GM21529 (cell line): ENCODE measurements at regions not wholly inside any gene's neighbourhood (a gene's known extent, or its start where the extent isn't known, plus 50 kb on each side); places are given as distances from the start of the nearest gene placed in this dataset.
A peak's percentile ranks its signal among the peaks of the same experiment; 100 is the strongest.

Source experiments
- ATAC-seq: cut with Tn5 transposase; IDR thresholded peaks from one replicate; pipeline ENCODE4 v1.9.1; 2021; ENCODE audit not compliant: unreplicated experiment

DNA sequence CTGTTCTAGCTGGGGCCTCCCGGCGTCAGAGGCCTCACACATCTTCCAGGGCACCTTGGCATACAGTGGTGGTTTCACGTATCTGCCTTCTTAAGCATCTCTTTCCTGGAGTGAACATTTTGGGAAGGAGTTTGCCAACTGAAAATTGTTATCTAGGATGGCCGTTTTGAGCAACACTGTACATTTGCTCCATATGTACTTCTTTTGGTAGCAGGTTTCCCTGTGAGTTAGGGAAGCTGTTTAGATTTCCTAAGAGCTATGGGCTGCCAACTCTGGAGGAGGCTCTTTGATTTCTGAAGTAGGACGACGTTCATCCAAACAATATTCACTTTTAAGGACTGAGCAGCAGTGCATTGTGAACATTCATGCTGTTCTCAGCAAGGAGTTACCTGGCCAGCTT, 665.9 kb downstream of the SQOR start:
- ATAC-seq, result no peak

DNA sequence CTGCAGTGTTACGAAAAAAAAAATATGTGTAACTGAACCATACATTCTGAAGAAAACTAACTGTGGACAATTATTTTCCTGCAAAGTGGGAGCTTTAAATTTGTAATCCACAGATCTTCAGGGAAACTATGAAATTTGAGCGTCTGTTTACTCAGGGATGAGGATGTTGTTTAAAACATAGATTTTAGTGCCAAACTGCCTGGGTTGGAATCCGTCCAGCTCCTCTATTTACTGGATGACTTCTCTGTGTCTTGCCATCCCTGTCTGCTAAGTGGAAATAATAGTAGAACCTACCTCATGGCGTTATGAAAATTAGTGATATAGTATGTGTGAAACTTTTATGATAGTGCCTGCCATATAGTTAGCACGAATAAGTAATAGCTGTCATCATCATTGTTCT, 666.5 kb downstream of the SQOR start:
- no peak for ATAC-seq

DNA sequence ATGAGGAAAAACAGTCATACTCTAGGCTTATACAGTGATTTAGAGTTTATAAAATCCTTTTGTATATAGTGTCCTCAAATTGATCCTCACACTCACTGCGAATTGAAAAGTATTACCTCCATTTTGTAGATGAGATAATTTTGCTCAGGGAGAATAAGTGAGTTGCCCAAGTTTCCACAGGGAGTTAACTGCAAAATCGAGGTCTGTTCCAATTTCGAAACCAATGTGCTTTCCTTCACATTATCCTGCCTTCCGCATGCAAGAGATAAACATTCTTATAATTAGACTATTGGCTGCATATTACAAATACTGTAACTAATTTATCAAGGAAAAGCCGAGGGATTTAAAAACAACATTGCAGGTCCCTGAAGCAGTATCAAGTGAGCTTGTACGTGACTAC, 667.0 kb downstream of the SQOR start:
- ATAC-seq, result no peak

DNA sequence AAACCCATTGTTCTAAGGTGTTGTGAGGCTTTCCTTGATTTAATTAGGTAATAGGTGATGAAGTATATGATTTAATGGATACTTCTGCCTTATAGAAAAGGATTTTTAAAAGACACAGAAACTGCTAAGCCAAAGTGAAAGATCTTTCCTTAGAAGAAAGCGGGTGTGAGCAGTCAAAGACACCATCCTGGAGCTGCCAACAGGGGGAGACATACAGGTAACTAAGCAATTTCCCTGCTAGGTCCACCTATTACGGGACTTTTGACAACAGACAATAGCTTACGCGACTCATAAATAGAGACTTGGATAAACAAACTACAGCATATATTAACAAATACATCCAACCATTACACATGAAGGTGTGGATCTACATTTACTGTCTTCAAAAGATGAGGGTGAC, 669.5 kb downstream of the SQOR start:
- no peak for ATAC-seq

DNA sequence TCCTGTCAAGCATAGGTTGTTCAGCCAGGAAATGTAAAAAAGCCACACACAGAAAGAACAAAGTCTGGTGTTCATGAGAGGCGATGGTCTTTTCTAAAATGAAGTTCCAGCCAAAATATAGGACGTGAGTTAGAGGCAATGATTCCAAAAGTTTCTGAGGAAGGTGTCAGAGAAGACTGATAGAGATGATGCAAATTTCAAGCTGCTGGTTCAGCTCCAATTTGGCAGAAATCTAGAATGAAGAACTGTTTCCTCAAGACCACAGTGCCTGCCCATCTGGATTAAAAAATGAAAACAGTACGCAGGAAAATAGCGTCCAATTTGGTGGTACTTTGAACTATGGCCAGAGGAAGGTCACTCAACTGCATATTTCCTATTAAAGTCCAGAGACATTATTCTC, 672.9 kb downstream of the SQOR start:
- ATAC-seq, result no peak

DNA sequence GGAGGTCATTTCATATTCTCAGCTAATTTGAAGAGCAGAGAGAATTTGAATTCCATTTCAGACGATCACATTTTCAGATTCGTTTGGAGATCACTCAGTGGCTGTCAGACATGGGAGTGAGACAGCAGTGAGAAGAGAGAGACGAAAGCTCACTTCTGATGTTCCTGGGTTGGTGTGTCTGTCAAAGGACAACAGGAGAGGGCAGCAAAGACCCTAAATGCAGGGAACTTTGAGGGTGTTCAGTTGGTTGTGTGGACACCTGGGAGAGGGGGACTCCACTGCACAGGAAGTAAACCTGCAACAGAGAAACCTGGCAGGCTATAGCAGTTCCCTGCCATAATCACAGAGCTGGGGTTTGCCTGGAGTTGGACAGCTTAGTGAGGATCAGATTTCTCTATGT, 675.1 kb downstream of the SQOR start:
- no peak for ATAC-seq

DNA sequence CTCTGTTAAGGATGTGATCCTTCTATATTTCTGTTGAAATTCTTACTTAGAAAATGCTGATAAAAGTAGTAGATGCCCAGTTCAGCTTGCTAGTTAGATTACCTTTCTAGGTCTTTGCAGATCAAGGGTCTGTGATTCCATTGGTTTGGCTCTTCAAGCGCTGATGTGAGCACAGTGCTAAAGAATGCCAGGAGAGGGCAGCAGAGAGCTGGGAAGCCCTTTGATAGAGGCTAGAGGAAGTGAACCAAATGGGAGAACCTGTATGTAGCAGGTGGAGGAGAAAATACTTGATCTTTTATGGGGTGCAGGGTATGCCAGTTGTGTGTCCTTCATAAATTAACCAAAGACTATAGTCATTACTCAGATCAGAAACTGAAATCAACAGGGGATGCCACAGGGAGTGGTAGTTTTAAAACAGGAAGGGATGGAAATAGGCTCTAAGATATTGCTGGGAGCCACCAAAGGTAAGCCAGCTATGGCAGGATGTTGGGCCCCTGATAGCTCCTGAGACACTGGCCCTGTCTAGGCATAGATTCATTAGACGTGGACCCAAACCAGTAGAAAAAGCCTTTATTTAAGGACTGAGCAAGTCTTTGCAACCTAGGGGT, 677.4 kb downstream of the SQOR start:
- peak; percentile 97 for ATAC-seq

DNA sequence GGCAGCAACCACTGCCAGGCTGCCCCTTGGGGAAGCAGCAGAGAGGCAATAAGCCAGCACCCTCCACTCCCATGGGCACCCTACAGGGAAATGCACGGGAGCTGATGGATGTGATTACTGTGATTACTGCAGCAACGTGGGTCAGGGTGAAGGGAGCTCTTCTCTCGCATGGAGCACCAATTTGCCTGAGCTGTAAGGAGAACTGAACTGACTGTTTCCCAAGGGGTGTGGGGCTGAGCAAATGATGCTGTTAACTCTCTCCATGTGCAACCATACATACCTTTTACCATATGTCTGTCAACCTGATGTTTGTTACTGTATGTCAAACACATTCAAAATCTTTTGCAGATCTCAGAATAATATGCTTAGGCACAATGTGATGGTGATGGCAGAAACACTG, 680.6 kb downstream of the SQOR start:
- ATAC-seq, result no peak

DNA sequence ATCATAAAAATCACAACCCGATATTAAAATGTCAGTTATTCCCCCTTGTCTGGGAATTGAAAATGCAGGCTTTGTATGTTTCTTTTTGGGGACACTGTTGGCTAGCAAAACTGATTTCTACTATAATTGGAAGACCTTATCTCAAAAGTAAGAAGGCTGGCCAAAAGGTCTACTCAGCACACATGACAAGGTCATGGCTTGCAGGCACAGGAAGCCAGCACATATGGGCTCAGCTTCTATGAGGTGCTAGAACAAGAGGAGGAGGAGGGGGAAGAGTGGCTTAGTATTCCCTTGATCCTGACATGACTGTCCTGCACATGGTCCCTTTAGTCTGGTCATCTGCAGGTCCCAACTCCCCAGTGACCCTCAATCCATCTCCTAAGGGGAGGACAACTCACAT, 681.2 kb downstream of the SQOR start:
- ATAC-seq, result no peak

DNA sequence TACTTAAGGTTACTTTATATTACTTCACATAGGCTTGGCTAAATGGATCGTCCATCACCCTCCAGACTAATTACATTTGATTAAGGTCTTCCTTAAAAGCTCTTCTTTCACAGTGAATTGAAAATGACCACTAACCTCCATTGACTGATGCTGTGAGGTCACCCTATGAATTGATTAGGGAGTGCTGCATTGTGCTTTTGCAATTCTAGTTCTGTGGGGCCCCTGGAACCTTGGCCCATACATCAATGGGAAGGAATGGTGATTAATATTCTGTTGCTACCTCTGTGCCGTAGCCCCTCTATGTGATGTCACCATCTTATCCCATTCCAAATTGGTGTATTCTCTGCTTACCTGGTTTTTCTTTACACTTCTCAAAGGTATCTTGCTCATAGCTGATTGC, 682.2 kb downstream of the SQOR start:
- ATAC-seq, result no peak

DNA sequence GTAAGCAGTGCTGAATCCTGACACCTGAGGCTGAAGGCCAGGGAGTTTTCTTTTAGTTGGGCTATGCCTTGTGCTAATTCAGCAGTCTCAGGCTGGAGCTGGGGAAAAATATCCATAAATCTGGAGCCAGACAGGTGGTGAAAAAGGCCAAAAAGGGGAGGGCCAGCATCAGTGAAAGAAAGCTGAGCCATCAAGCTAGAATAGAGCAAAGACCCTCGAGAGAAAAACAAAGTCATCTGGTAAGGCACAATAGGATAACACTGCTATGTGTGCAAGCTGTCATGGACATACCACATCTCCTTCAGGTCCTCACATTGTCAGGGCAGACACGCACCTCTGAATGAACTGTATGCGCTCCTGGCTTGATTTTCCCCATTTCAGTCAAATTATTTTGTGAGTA, 687.9 kb downstream of the SQOR start:
- no peak for ATAC-seq

DNA sequence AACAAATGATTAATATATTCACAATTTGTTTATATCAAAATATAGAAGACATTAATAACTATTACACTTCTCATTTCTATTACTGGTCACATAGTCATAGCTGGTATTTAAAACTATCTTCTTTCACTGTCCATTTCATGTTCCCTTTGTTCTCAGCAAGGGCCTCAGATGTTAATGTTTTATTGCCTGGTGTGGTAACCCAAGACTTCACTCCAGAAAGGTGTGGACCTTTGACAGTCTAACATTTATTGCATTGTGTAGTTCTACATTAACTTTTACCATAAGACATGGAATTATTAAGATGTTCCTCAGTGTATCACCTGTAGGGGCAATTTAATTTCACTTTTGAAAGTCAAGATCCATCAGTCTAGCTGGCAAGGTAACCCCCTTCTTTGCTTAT, 691.3 kb downstream of the SQOR start:
- ATAC-seq, result no peak

DNA sequence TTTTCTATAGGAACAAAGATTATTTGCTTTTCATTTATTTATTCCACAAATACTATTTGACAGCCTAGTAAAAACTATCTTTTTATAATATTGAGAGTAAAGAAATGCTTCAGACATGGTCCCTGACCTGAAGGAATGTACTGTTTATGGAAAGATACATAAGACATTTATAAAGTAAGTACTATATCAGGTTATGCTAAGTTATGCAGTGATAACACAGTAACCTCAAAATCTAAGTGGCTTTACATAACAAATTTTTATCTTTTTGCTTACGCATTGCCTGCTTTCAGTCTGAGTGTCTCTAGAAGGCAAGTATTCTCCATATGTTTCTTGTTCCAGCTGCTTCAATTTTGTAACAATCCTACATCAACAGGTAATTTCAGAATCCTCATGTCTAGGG, 694.0 kb downstream of the SQOR start:
- ATAC-seq, result no peak

DNA sequence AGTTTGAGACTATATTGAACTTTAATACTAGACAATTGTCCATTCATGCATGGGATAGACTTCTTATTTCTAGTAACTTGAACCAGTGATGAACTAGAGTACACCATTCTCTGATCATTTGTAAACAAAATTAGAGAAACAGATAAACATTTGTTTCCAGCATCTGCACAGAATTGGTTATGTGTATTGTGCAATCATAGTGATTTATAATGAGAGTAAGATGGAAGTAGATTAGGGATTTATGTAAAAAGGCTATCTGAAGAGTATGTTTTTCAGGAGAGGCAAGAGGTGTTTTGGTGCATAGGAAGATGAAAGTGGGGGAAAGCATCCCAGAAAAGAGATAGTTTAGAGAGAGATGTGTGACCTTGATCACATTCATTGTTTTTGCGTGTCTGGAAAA, 695.0 kb downstream of the SQOR start:
- no peak for ATAC-seq

DNA sequence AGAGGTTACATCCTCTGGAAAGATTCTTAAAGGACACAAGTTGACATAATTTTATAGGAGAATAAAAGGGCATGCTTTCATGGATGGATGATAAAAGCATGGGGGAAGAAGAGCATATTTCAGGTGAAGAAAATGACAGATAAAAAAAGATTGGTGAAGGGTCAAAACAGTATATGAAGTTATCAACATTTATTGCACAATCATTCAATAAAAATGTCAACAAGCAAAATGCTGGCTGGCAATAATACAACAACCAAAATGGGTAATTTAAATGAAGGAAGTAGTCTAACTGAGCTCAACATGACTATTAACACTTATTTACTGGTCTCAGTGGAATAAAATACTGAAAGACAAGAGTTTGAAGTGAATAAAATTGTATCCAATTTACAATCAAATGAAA, 696.7 kb downstream of the SQOR start:
- ATAC-seq, result no peak

DNA sequence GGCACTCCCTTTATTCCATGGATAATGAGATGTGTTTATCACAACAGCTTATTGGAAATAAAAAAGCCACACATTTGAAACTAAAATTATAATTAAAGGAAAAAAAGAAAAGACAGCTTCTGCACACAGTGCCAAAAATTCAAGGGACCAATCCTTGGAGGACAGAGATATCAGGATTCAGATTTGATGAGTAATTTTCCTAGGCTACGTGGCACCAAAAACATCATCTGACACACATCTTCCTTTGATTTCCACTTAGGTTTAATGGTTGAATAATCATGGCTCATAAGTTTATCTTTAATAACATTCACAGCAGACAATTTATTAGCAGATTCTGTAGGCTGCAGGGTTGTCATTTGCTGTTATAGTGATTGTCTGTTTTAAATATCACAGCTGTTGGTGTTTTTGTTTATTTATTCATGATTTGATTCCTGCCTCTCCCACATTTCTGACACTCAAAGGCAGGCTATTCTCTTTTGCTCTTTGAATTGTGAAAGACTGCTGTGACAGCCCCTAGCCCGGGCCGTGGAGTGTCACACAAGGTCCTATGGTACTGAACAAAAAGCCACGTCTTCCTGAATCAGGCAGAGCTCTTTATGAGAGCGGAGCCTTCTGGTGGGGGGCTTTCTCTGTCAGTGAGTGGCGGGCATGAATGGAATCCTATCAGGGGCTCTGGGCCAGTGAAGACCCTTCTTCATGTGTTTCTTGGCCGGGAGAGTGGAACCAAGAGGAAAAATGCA, 708.5 kb downstream of the SQOR start:
- ATAC-seq, result no peak

DNA sequence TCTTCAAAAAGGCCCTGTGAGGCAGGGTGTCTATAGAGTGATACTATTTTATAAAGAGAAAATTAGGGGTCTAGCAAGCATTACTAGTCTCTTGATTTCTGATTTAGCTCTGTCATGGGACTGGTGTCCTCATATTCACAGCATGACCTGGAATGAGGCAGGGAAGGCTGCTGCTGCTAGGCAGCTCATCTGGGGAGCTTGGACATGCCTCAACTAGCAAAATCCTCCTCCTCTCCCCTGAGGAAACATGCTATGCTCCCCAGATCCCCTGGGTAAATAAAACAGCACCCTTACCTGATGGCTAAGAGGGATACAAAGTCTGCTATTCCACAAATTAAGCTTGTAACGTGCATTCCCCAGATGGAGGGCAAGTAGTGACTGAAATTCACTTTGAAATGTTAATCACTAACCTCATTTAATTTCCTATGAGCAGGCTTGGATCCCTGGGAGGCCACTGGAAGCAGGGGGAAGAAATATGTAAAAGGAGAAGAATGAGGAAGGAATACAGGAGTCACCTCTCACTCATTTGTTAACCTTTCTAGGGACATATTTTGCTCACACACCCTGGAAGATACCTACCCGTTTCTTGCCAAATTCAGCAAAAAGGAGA, 709.4 kb downstream of the SQOR start:
- ATAC-seq, result no peak

DNA sequence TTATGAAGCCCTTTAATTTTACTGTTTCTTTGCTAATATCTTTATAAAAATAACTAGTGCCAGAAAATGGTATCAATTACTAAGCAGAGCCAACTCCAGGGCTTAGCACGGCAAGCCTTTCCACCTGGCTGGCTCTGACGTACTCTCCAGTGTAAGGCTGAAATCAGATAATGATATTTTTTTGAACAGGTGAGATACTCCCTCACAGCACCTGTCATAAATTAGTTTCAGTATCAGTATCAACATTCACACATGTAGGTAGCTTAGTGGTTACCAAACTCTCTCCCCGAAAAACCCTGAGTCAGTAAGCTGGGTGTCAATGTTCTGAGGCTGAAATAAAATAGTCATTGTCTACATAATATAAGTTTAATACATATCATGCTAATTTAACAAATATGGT, 710.1 kb downstream of the SQOR start:
- ATAC-seq, result no peak

DNA sequence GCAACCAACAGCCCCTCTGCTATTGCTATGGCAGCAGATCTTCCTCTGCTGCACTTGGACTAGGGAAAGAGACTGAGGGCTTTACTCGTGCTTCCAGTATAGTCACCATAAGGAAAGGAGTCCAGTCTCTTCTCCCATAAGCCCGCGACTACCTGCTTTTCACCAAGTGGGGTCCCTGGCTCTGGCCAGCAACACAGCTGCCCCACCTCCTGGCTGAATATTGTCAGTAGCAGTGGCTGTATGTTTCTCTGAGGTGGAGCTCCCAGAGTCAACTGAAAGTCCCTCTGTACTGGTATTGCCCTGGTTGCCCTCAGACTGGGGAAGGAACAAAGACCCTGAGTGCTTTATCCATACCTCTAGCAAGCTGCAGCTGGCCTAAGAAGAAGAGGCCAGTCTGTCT, 719.6 kb downstream of the SQOR start:
- ATAC-seq, result no peak

DNA sequence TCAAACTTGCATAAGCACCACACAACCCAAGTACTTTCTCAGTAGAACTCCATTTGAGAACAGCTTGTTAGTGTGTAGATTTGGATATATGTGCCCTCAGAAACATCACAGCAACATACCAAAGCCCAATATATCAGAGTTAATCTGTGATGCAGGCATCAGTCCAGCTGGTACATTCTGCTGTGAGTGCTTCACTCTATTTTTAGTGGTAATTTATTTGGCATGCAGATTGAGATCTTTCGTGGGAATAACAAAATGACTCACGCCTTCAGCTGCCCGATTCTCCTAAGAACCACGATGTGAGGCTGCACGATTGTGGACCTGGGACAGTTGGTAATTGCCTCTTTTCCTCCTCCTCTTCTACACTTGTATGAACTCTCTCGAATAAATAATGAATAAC, 730.7 kb downstream of the SQOR start:
- ATAC-seq, result no peak

DNA sequence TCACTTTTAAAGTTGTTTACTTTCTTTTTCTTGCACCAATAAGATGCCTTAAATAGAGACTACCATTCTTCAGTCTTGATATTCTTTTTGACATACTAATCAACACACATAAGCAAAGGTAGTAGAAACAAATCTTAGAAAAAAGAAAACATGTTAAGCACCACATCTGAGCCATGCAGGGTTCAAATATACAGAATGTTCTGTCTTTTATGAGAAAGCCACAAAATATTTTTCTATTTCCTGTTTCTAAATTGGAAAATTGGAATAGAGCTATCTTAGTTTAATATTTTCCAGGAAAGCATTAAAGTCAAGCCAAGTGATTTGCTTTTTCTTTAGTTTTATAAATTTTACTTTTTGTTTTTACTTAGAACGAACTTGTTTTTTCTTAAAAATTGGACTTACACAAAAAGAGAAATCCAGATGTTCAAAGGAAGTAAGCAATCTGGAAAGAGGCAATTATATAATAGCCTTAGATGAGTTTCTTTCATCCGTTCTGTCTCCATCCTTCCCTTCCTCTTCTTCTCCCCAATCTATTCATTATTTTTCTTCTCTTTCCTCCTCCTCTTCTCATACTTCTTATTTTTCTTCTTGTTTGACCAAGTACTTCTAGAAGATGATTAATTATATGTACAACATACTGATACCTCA, 731.7 kb downstream of the SQOR start:
- ATAC-seq, result no peak

DNA sequence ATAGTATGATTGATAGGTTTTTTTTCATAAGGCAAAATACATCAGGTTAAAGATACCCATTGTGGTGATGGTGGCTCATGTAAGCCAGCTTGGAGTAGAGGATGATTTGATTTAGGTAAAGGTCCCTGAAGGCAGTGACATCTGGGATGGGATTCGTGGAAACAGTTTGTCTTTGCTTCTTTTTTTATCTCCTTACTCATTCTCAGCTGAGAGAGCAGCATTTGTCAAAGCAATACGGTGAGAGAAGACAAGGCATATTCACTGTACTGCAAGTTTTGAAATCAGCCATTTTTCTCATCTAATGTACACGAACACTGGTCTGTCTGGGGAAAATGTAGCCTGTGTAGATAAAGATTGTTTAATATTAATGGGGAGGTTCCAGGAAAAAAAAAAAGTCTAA, 749.1 kb downstream of the SQOR start:
- no peak for ATAC-seq
